Gastroesophageal sphincter (tissue), 4 donors: ENCODE measurements at regions not wholly inside any gene's neighbourhood (a gene's known extent, or its start where the extent isn't known, plus 50 kb on each side); places are given as distances from the start of the nearest gene placed in this dataset.

ENCODE experiments used
- ATAC-seq: fragments of 150-250 bp; one replicate; pipeline ENCODE4 v1.9.1; 2016; ENCODE audit warnings: mild to moderate bottlenecking, moderate library complexity
- H3K27ac ChIP-seq, 4 donors: fragments of 200-600 bp; sonication (generic) in 3 of 4; 1 replicate in 3 of 4; 2 replicates in 1 of 4; pipeline ENCODE4 v1.5.1; 2016 to 2019
- H3K27me3 ChIP-seq: fragments of 200-600 bp; sonication (generic); one replicate; pipeline ENCODE4 v1.5.1; 2019
- H3K36me3 ChIP-seq, 2 donors: fragments of 200-600 bp; sonication (generic); one replicate each; pipeline ENCODE4 v1.5.1; 2019; ENCODE audit warnings: control low read depth in 1 of 2
- H3K4me1 ChIP-seq, 3 donors: fragments of 200-600 bp; sonication (generic); 1 replicate in 2 of 3; 2 replicates in 1 of 3; pipeline ENCODE4 v1.5.1; 2016 to 2019; ENCODE audit warnings: control low read depth in 2 of 3
- H3K4me3 ChIP-seq, 2 donors: fragments of 200-600 bp; sonication (generic); one replicate each; pipeline ENCODE4 v1.5.1; 2019; ENCODE audit warnings: mild to moderate bottlenecking in 1 of 2, moderate library complexity in 1 of 2
- H3K9me3 ChIP-seq, 3 donors: fragments of 200-600 bp; sonication (generic); one replicate each; pipeline ENCODE4 v1.5.1; 2017 to 2019; ENCODE audit warnings: control low read depth in 2 of 3
- CTCF ChIP-seq, 4 experiments: fragments of 200-600 bp in 2 of 4; fragments of 450-650 bp in 2 of 4; sonication (generic) in 1 of 4; IDR thresholded peaks; one replicate each; pipeline ENCODE4 v1.5.1; 2017 to 2019; ENCODE audit warnings: antibody characterized with exemption in 4 of 4, mild to moderate bottlenecking in 2 of 4, moderate library complexity in 2 of 4
- EP300 ChIP-seq: sonication (generic); formaldehyde crosslinking; IDR thresholded peaks from one replicate; pipeline ENCODE4 v1.6.1; 2017; ENCODE audit warnings: antibody characterized with exemption, mild to moderate bottlenecking
- POLR2A ChIP-seq, 2 donors: fragments of 450-650 bp; IDR thresholded peaks; one replicate each; pipeline ENCODE4 v1.6.1; 2017; ENCODE audit warnings: antibody characterized with exemption in 2 of 2, mild to moderate bottlenecking in 2 of 2, moderate library complexity in 1 of 2
- POLR2AphosphoS5 ChIP-seq: sonication (generic); formaldehyde crosslinking; IDR thresholded peaks from one replicate; pipeline ENCODE4 v1.6.1; 2017; ENCODE audit warnings: antibody characterized with exemption
- WGBS, 2 donors: methylation state at CpG; one replicate each; pipeline ENCODE4 v1.1.5; 2018; ENCODE audit warnings: low coverage in 1 of 2; 5-methylcytosine and 5-hydroxymethylcytosine counted together

DNA sequence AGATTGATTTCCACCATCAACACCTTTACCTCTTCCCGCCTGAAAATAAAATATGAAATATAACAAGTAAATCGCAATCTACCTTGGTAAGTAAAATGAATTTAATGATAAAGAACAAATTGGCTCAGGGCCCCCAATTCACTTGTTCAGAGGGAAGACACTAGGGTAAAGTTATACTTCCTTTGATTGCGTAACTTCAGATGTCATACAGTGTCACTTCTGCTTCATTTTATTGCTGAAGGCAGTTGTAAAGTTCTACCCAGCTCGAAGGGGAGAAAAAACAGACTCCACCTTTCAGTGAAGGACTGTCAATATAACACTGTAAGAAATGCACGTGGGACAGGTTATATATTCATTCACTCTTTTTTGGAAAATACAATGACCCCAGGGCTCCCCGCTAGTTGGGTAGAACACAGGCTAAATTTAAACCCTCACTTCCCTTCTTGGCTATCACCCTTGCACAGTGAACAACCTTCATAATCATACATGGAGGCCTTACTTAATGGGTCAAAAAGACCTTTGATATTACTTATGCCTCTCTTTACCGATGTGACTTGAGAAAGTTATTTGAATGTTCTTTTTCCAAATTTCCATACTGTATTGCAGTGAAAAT, 848.8 kb downstream of the MAT2B start:
- no peak for TF ChIP-seq POLR2A (IDR thresholded peaks at IDR 0.05)
- no peak for TF ChIP-seq EP300
- TF ChIP-seq POLR2AphosphoS5: no peak
- TF ChIP-seq CTCF (IDR thresholded peaks at IDR 0.05): no peak
- 83 to 84% methylated on average over 7 of the region's 7 CpGs for WGBS, 2 donors

DNA sequence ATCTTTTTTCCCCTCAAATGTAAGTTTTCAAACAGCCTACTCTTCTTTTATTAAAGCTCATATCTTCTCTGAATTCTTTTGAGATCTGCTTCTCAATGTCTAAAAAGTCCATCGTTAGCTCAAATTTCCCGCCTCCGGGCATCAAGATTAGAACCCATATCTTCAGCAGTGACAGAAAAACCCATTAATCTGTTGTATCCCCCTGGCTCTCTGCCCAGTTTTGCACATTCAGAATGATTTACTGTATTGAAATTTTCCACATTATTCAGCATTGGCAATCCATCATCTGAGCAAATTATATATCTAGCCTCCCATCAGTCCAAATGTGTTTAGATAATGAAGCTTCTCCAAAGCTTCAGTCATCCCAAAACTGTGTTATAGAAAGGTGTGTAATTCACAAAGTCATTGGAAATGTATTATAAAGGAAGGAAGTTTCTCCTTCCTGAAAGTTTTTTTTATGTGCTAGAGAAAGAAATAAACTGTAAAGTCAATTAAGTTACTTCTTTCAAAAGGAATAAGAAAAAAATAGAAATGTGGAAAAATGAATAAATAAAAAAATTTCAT, 849.9 kb downstream of the MAT2B start:
- Histone ChIP-seq H3K4me3 (no peak overlapping the region), H3K4me1 (no peaks in the 10 kb centered on the region), H3K27ac (no peak overlapping the region), H3K9me3 (no peaks in the 10 kb centered on the region), H3K27me3 (no peaks in the 10 kb centered on the region), H3K36me3 (no peaks in the 10 kb centered on the region)
- no peak for ATAC-seq
- 33 to 74% methylated on average over 1 to 3 of the region's 3 CpGs for WGBS, 2 donors
- TF ChIP-seq POLR2AphosphoS5 (no peak), EP300 (no peak), CTCF (IDR thresholded peaks at IDR 0.05) (no peak), POLR2A (IDR thresholded peaks at IDR 0.05) (no peak)

More for the DNA sequence above, 848.8 kb downstream of the MAT2B start:
- no peaks in the 10 kb centered on the region for H3K4me1 ChIP-seq
- H3K36me3 ChIP-seq: no peaks in the 10 kb centered on the region
- H3K4me3 ChIP-seq: no peak overlapping the region
- no peak overlapping the region for H3K27ac ChIP-seq
- H3K27me3 ChIP-seq: no peaks in the 10 kb centered on the region
- H3K9me3 ChIP-seq: no peaks in the 10 kb centered on the region
- no peak for ATAC-seq

DNA sequence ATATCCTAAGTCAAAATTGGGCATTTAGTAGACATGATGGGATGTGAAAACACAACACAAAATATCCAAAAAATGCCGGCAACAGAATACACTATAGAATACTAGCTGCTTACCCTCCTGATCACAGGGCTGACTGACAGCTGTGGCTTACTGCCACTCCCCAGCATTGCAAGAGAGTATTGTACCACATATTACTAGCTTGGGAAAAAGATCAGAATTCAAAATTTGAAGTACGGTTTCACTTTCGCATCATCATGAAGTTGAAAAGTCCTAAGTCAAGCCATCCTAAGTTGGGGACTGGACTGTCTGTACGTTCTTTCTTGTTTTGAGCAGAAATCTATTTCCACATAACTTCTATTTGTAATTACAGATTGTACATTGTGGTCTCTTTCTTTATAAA, 851.4 kb downstream of the MAT2B start:
- Histone ChIP-seq H3K36me3 (no peaks in the 10 kb centered on the region), H3K27me3 (no peaks in the 10 kb centered on the region), H3K27ac (no peak overlapping the region), H3K9me3 (no peaks in the 10 kb centered on the region), H3K4me1 (no peaks in the 10 kb centered on the region), H3K4me3 (no peak overlapping the region)
- 90 to 93% methylated on average over 4 of the region's 4 CpGs for WGBS, 2 donors
- TF ChIP-seq CTCF (IDR thresholded peaks at IDR 0.05): no peak
- no peak for TF ChIP-seq POLR2A (IDR thresholded peaks at IDR 0.05)
- TF ChIP-seq EP300: no peak
- no peak for TF ChIP-seq POLR2AphosphoS5
- no peak for ATAC-seq

DNA sequence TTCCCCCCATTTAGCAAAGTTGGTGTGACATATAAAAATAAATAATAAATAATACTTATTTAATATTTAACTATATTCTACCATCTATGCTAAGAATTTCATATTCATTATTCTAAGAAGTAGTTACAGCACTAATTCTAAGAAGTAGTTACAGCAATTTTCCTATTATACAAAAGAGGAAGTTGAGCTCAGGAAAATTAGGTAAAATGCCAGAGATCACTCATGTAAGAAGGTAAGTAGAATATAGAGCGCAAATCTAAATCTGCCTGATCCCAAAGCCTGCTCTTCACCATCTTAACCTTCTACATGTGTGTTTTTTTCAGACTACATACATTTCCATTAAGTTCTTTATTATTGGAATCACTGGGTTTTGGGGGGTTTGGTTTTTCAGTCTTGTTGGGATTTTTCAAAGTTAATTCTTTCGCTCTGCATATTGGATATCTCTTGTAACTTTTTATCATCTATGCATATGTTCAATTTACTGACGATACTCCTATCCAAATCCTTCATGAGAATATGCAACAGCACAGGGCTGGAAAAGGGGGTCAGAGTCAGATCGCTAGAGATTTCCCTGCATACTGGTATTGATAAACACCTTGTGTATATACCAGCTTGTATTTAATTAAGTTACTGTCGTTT, 852.1 kb downstream of the MAT2B start:
- no peaks in the 10 kb centered on the region for H3K9me3 ChIP-seq
- no peak for ATAC-seq
- H3K4me1 ChIP-seq: no peaks in the 10 kb centered on the region
- TF ChIP-seq CTCF (IDR thresholded peaks at IDR 0.05) (no peak), POLR2AphosphoS5 (no peak), POLR2A (IDR thresholded peaks at IDR 0.05) (no peak), EP300 (no peak)
- H3K27me3 ChIP-seq: no peaks in the 10 kb centered on the region
- 83 to 93% methylated on average over 5 of the region's 5 CpGs for whole genome bisulfite sequencing, 2 donors
- no peak overlapping the region for H3K4me3 ChIP-seq
- H3K36me3 ChIP-seq: no peaks in the 10 kb centered on the region
- no peak overlapping the region for H3K27ac ChIP-seq
